H1 (cell line): ENCODE measurements at regions not wholly inside any gene's neighbourhood (a gene's known extent, or its start where the extent isn't known, plus 50 kb on each side); places are given as distances from the start of the nearest gene placed in this dataset.

Source experiments
- CTCF ChIA-PET: fragments of 300-600 bp; sonication (Branson Sonifier 250); formaldehyde crosslinking; loops from one replicate; lab custom pipeline; 2021; ENCODE audit not compliant: partially characterized antibody; lab: Charles Lee
- POLR2A ChIA-PET: fragments of 300-600 bp; sonication (Branson Sonifier 250); formaldehyde crosslinking; loops from one replicate; lab custom pipeline; 2021; ENCODE audit warnings: inconsistent platforms; ENCODE audit not compliant: partially characterized antibody; lab: Charles Lee
- DNase-seq, 2 experiments: peaks; one replicate each; pipeline versions ENCODE4 v3.0.0 to v3.0.0-alpha.2; 2010 to 2022; ENCODE audit warnings: low spot score in 2 of 2, low read depth in 1 of 2, mixed read lengths in 1 of 2
- FAIRE-seq: peaks from 2 replicates; lab custom pipeline; 2011; peaks lifted over from hg19 to GRCh38; lab: Jason Lieb, UNC
- H2AFZ ChIP-seq: 2 replicates; pipeline ENCODE4 v1.8.1; 2012; ENCODE audit warnings: low read length, inconsistent platforms
- H2AK5ac ChIP-seq: 2 replicates; pipeline ENCODE4 v1.6.1; 2013; ENCODE audit warnings: low read depth, low read length
- H2BK120ac ChIP-seq: replicated peaks from 2 replicates; pipeline ENCODE3; 2013; ENCODE audit warnings: low read depth, low read length, inconsistent platforms
- H2BK12ac ChIP-seq: 2 replicates; pipeline ENCODE4 v1.6.1; 2013; ENCODE audit warnings: low read depth, low read length
- H2BK15ac ChIP-seq: 2 replicates; pipeline ENCODE4 v1.6.1; 2013; ENCODE audit warnings: low read length
- H2BK20ac ChIP-seq: 2 replicates; pipeline ENCODE4 v1.6.1; 2013; ENCODE audit warnings: low read length
- H2BK5ac ChIP-seq: 2 replicates; pipeline ENCODE4 v1.6.1; 2013; ENCODE audit warnings: low read depth, low read length
- H3K14ac ChIP-seq: 2 replicates; pipeline ENCODE4 v1.6.1; 2013; ENCODE audit warnings: inconsistent platforms; ENCODE audit not compliant: insufficient read length
- H3K18ac ChIP-seq: 2 replicates; pipeline ENCODE4 v1.6.1; 2013; ENCODE audit warnings: low read length; ENCODE audit errors: extremely low read depth
- H3K23ac ChIP-seq: 2 replicates; pipeline ENCODE4 v1.6.1; 2013; ENCODE audit warnings: inconsistent platforms; ENCODE audit not compliant: insufficient read length
- H3K23me2 ChIP-seq: 2 replicates; pipeline ENCODE4 v1.6.1; 2013; ENCODE audit warnings: low read depth, low read length
- H3K27ac ChIP-seq: 2 replicates; pipeline ENCODE4 v1.6.1; 2011; ENCODE audit warnings: low read depth, low read length, inconsistent platforms
- H3K27me3 ChIP-seq, 4 experiments: replicated peaks in 1 of 4; 1 replicate in 1 of 4; 2 replicates in 3 of 4; pipeline versions ENCODE4 v1.6.1 to v1.8.1; 2011 to 2013; ENCODE audit warnings: low read length in 3 of 4, mild to moderate bottlenecking in 3 of 4, inconsistent platforms in 2 of 4, mixed read lengths in 2 of 4, moderate library complexity in 1 of 4; ENCODE audit not compliant: control insufficient read depth in 3 of 4, insufficient read depth in 3 of 4; ENCODE audit errors: extremely low read depth in 1 of 4
- H3K36me3 ChIP-seq, 4 experiments: 2 replicates each; pipeline versions ENCODE4 v1.6.1 to v1.8.1; 2011 to 2013; ENCODE audit warnings: mild to moderate bottlenecking in 4 of 4, low read length in 3 of 4, moderate library complexity in 2 of 4, control low read depth in 1 of 4, inconsistent platforms in 1 of 4; ENCODE audit not compliant: insufficient read depth in 4 of 4, control insufficient read depth in 2 of 4
- H3K4ac ChIP-seq: replicated peaks from 2 replicates; pipeline ENCODE3; 2013; ENCODE audit warnings: low read length, low read depth, mixed read lengths, inconsistent platforms; ENCODE audit not compliant: insufficient read length
- H3K4me1 ChIP-seq, 4 experiments: replicated peaks in 1 of 4; 1 replicate in 1 of 4; 2 replicates in 3 of 4; pipeline versions ENCODE4 v1.6.1 to v1.8.1; 2011 to 2013; ENCODE audit warnings: low read length in 3 of 4, inconsistent platforms in 2 of 4, mixed read lengths in 1 of 4; ENCODE audit not compliant: insufficient read depth in 4 of 4, control insufficient read depth in 3 of 4
- H3K4me2 ChIP-seq, 2 experiments: 2 replicates each; pipeline versions ENCODE4 v1.6.1 to v1.8.1; 2011 to 2013; ENCODE audit warnings: low read depth in 2 of 2, low read length in 2 of 2, control low read depth in 1 of 2, inconsistent platforms in 1 of 2, mild to moderate bottlenecking in 1 of 2; ENCODE audit not compliant: insufficient read depth in 1 of 2
- H3K4me3 ChIP-seq, 4 experiments: fragments of 200-600, 300-600 bp in 1 of 4; sonication (generic), shearing (Covaris generic), sonication (Bioruptor Twin) in 1 of 4; 2 replicates each; pipeline versions ENCODE4 v1.5.1 to v1.8.1; 2011 to 2016; ENCODE audit warnings: low read length in 4 of 4, low read depth in 3 of 4, control low read depth in 2 of 4, inconsistent platforms in 2 of 4, mild to moderate bottlenecking in 2 of 4, mixed read lengths in 1 of 4, moderate library complexity in 1 of 4; ENCODE audit not compliant: insufficient read depth in 2 of 4; ENCODE audit errors: extremely low read depth in 1 of 4
- H3K56ac ChIP-seq: replicated peaks from 2 replicates; pipeline ENCODE3; 2013; ENCODE audit warnings: low read depth, mild to moderate bottlenecking, mixed read lengths, low read length, inconsistent platforms; ENCODE audit not compliant: insufficient read length
- H3K79me1 ChIP-seq: 2 replicates; pipeline ENCODE4 v1.6.1; 2013; ENCODE audit warnings: low read depth, low read length, control low read depth
- H3K79me2 ChIP-seq, 2 experiments: 2 replicates each; pipeline versions ENCODE4 v1.6.1 to v1.8.1; 2012 to 2013; ENCODE audit warnings: low read length in 2 of 2, mild to moderate bottlenecking in 2 of 2, inconsistent platforms in 1 of 2; ENCODE audit not compliant: insufficient read depth in 2 of 2, control insufficient read depth in 1 of 2
- H3K9ac ChIP-seq, 4 experiments: replicated peaks in 1 of 4; 1 replicate in 1 of 4; 2 replicates in 3 of 4; pipeline versions ENCODE4 v1.6.1 to v1.8.1; 2011 to 2013; ENCODE audit warnings: low read depth in 3 of 4, low read length in 3 of 4, control low read depth in 2 of 4, mild to moderate bottlenecking in 2 of 4, moderate library complexity in 2 of 4, inconsistent platforms in 1 of 4; ENCODE audit errors: extremely low read depth in 1 of 4
- H3K9me3 ChIP-seq, 2 experiments: 2 replicates each; pipeline versions ENCODE4 v1.6.1 to v1.8.1; 2012 to 2013; ENCODE audit warnings: mild to moderate bottlenecking in 2 of 2, moderate library complexity in 2 of 2, control low read depth in 1 of 2, inconsistent platforms in 1 of 2, low read depth in 1 of 2, low read length in 1 of 2, mixed read lengths in 1 of 2; ENCODE audit not compliant: insufficient read depth in 2 of 2
- H4K20me1 ChIP-seq, 2 experiments: replicated peaks in 1 of 2; 2 replicates each; pipeline versions ENCODE3 to v1.8.1; 2011 to 2013; ENCODE audit warnings: inconsistent platforms in 2 of 2, low read length in 2 of 2, mild to moderate bottlenecking in 1 of 2; ENCODE audit not compliant: insufficient read depth in 2 of 2, control insufficient read depth in 1 of 2
- H4K5ac ChIP-seq: 2 replicates; pipeline ENCODE4 v1.6.1; 2013; ENCODE audit warnings: low read length, low read depth, mixed read lengths, inconsistent platforms; ENCODE audit not compliant: insufficient read length
- H4K8ac ChIP-seq: 2 replicates; pipeline ENCODE4 v1.8.0; 2013; ENCODE audit warnings: mild to moderate bottlenecking, moderate library complexity, low read length, inconsistent platforms; ENCODE audit not compliant: insufficient read depth; ENCODE audit errors: extremely low read depth
- H4K91ac ChIP-seq: replicated peaks from 2 replicates; pipeline ENCODE3; 2013; ENCODE audit warnings: low read length, mixed read lengths, inconsistent platforms; ENCODE audit not compliant: insufficient read length
- CHD2 ChIP-seq: IDR thresholded peaks from 2 replicates; pipeline ENCODE4 v1.6.1; 2012; ENCODE audit warnings: low read length, improper control_type of control experiment
- KDM5A ChIP-seq: fragments of 200-600 bp; IDR thresholded peaks from 2 replicates; pipeline ENCODE4 v1.7.1; 2012; ENCODE audit warnings: mild to moderate bottlenecking, low read length, inconsistent platforms, mixed read lengths
- RAD21 ChIP-seq, 2 experiments: IDR thresholded peaks in 1 of 2; conservative IDR thresholded peaks in 1 of 2; 2 replicates each; pipeline ENCODE4 v1.6.1; 2011; ENCODE audit warnings: low read depth in 2 of 2, low read length in 2 of 2, improper control_type of control experiment in 1 of 2, inconsistent platforms in 1 of 2, mild to moderate bottlenecking in 1 of 2, moderate library complexity in 1 of 2
- TBP ChIP-seq: IDR thresholded peaks from 2 replicates; pipeline ENCODE4 v1.6.1; 2011; ENCODE audit warnings: low read depth, low read length, improper control_type of control experiment
- TEAD4 ChIP-seq: IDR thresholded peaks from 2 replicates; pipeline ENCODE4 v1.6.1; 2012; ENCODE audit warnings: low read depth, low read length, inconsistent platforms, mixed read lengths
- WGBS, 2 experiments: shearing (Covaris generic) in 1 of 2; methylation state at CpG; one replicate each; pipeline versions ENCODE4 v1.1.6 to v1.1.7; 2013 to 2015; ENCODE audit warnings: low lambda C conversion rate in 2 of 2, mixed read lengths in 2 of 2, inconsistent platforms in 1 of 2, low coverage in 1 of 2, missing lambda C conversion rate in 1 of 2; ENCODE audit not compliant: insufficient replicate concordance in 2 of 2, insufficient coverage in 1 of 2, insufficient read length in 1 of 2; ENCODE audit errors: extremely low coverage in 1 of 2, missing lambda C conversion rate in 1 of 2; 5-methylcytosine and 5-hydroxymethylcytosine counted together

DNA sequence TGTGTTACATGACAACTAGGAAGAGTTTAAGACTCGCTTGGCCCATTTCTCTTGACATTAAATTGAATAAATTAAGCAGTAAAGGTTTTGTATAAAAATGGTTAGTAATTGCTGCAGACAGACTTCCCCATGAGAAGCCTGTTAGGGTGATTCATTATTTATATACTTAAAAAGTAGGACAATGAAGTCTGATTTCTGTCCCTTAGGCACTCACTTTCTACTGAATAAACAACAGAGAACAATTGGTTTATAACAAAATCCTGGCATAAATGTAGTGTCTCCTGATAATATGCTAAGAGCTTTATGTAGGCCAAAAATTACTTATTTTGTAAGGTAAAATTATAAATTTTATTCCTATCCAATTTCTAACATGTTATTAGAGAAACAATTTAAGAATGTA, 2138.5 kb upstream of the PCDH20 start:
- 100% methylated on average over 1 of the region's 1 CpG; no CpG with 5 or more reads in 1 of the 2 experiments for WGBS, 2 experiments
- CTCF ChIA-PET: no interaction called here

More for the DNA sequence above, 2138.5 kb upstream of the PCDH20 start:
- Histone ChIP-seq H3K79me2 (no peaks in the 10 kb centered on the region), H3K9ac (no peak overlapping the region), H3K27me3 (no peaks in the 10 kb centered on the region), H2BK5ac (no peak overlapping the region), H3K14ac (no peak overlapping the region), H3K27ac (no peak overlapping the region), H2BK120ac (no peak overlapping the region), H2BK12ac (no peak overlapping the region), H2AK5ac (no peak overlapping the region), H3K36me3 (no peaks in the 10 kb centered on the region), H3K4me2 (no peak overlapping the region), H3K23me2 (no peaks in the 10 kb centered on the region), H3K79me1 (no peaks in the 10 kb centered on the region), H3K56ac (no peak overlapping the region), H2BK15ac (no peak overlapping the region), H4K20me1 (no peaks in the 10 kb centered on the region), H4K8ac (no peak overlapping the region)
- FAIRE-seq (no peak), DNase-seq (no peak)
- POLR2A ChIA-PET: no interaction called here
- TF ChIP-seq CHD2 (no peak), TBP (no peak), RAD21 (IDR thresholded peaks at IDR 0.05 in 1 of 2, conservative IDR thresholded peaks at IDR 0.05 in 1 of 2; ENCODE audit: low read depth in 2 of 2, low read length in 2 of 2) (no peak), KDM5A (no peak), TEAD4 (no peak)
- TF ChIP-seq, all 59 proteins: peak for 0
- H3K23ac ChIP-seq: no peak overlapping the region
- H2AFZ ChIP-seq: no peak overlapping the region
- H3K18ac ChIP-seq: no peak overlapping the region
- no peak overlapping the region for H2BK20ac ChIP-seq
- H3K4me3 ChIP-seq: no peak overlapping the region
- no peaks in the 10 kb centered on the region for H3K4me1 ChIP-seq
- no peak overlapping the region for H3K4ac ChIP-seq
- 0 out of 4 replicates have a peak, but pooled peaks cover 0 to 3% of the 10 kb centered on the region in 2 experiments for H3K9me3 ChIP-seq
- H4K91ac ChIP-seq: no peak overlapping the region
- H4K5ac ChIP-seq: no peak overlapping the region
